Glutamatergic neuron (in vitro differentiated cells): ENCODE measurements at regions not wholly inside any gene's neighbourhood (a gene's known extent, or its start where the extent isn't known, plus 50 kb on each side); places are given as distances from the start of the nearest gene placed in this dataset.
"Not testable (repeated sequence)": the region's sequence is repeated elsewhere in the genome, so short reads cannot be mapped to it uniquely, and the experiment has no call there.

Source experiments
- DNase-seq: peaks from one replicate; pipeline ENCODE4 v3.0.0; 2022
- H3K27ac Mint-ChIP-seq: one replicate; pipeline ENCODE4 v1.8.0; 2020; ENCODE audit warnings: mild to moderate bottlenecking, mixed read lengths, inconsistent platforms; ENCODE audit not compliant: unreplicated experiment
- H3K27me3 Mint-ChIP-seq: one replicate; pipeline ENCODE4 v1.8.0; 2020; ENCODE audit warnings: mild to moderate bottlenecking, moderate library complexity, mixed read lengths, inconsistent platforms; ENCODE audit not compliant: unreplicated experiment
- H3K36me3 Mint-ChIP-seq: one replicate; pipeline ENCODE4 v1.8.0; 2020; ENCODE audit warnings: mild to moderate bottlenecking, mixed read lengths, inconsistent platforms; ENCODE audit not compliant: unreplicated experiment
- H3K4me1 Mint-ChIP-seq: one replicate; pipeline ENCODE4 v1.8.0; 2020; ENCODE audit warnings: mild to moderate bottlenecking, low read depth, mixed read lengths, inconsistent platforms; ENCODE audit not compliant: unreplicated experiment
- H3K4me3 Mint-ChIP-seq: one replicate; pipeline ENCODE4 v1.8.0; 2020; ENCODE audit warnings: mild to moderate bottlenecking, mixed read lengths, inconsistent platforms; ENCODE audit not compliant: unreplicated experiment
- H3K9me3 Mint-ChIP-seq: one replicate; pipeline ENCODE4 v1.8.0; 2020; ENCODE audit warnings: mild to moderate bottlenecking, moderate library complexity, mixed read lengths, inconsistent platforms; ENCODE audit not compliant: unreplicated experiment
- CTCF ChIP-seq: fragments of 200-600 bp; sonication (generic); IDR thresholded peaks from one replicate; pipeline ENCODE4 v1.5.0; 2021; ENCODE audit not compliant: partially characterized antibody, unreplicated experiment

GRCh38 chr14:105688664-105689221 is 162.4 kb downstream of the TMEM121 start:
- H3K4me3 Mint-ChIP-seq = not testable (repeated sequence)

GRCh38 chr14:105689722-105690121 is 163.3 kb downstream of the TMEM121 start:
- H3K27me3 Mint-ChIP-seq = peaks cover 32% of the 10 kb centered on the region
- H3K4me1 Mint-ChIP-seq = no peaks in the 10 kb centered on the region
- peaks cover 37% of the 10 kb centered on the region for H3K36me3 Mint-ChIP-seq
- H3K9me3 Mint-ChIP-seq = peaks cover 33% of the 10 kb centered on the region
- DNase-seq = no peak
- TF ChIP-seq CTCF = no peak
- H3K4me3 Mint-ChIP-seq = peak overlapping the region; percentile 8
- H3K27ac Mint-ChIP-seq = no peak overlapping the region

More at GRCh38 chr14:105688664-105689221, 162.4 kb downstream of the TMEM121 start:
- Mint-ChIP-seq H3K36me3 (peaks cover 30% of the 10 kb centered on the region), H3K27me3 (peaks cover 25% of the 10 kb centered on the region), H3K9me3 (peaks cover 25% of the 10 kb centered on the region)
- H3K27ac Mint-ChIP-seq, DNase-seq, H3K4me1 Mint-ChIP-seq: not testable (repeated sequence)

GRCh38 chr14:105690671-105691070 is 164.3 kb downstream of the TMEM121 start:
- Mint-ChIP-seq H3K27ac (no peak overlapping the region), H3K27me3 (peaks cover 33% of the 10 kb centered on the region), H3K4me3 (no peak overlapping the region), H3K36me3 (peaks cover 39% of the 10 kb centered on the region), H3K4me1 (no peaks in the 10 kb centered on the region), H3K9me3 (peaks cover 36% of the 10 kb centered on the region)
- TF ChIP-seq CTCF = no peak
- no peak for DNase-seq

DNA sequence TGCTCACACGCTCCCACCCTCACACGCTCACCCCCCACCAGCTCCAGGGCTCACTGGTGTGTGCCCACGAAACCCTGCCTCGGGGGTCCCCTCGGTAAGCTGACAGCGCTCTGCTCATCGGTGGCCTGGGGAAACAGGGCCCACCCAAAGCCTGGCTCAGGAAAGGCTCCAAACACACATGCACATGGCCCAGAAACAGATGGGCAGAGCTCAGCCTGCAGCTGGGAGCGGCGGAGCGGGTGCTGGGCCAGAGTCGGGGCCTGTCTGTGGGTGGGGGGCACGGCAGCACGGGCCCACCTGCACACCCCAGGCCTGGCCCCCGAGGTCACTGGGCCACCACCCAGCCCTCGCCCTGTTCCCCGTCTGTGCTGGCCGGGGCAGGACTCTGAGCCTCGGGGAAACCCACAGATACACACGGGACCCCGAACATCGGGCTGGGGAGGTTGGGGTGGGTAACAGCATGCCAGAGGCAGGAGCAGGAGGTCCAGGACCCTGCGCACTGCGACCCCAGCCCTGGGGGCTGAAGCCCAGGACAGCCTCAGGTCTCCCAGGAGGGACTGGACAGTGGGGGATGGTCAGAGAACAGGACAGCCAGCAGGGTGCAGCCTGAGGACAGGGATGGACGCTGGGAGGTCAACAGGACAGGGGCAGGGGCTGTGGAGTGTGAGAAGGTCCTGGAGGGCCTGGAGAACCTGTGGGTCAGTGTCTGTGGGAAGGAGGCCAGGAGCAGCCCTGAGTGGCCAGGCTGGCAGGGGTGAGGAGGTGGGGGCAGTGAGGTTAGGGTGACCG is 165.1 kb downstream of the TMEM121 start:
- Mint-ChIP-seq H3K36me3 (peaks cover 39% of the 10 kb centered on the region), H3K27me3 (peaks cover 33% of the 10 kb centered on the region), H3K9me3 (peaks cover 36% of the 10 kb centered on the region)
- not testable (repeated sequence) for H3K27ac Mint-ChIP-seq, H3K4me1 Mint-ChIP-seq, H3K4me3 Mint-ChIP-seq, DNase-seq

GRCh38 chr14:105692110-105692685 is 165.8 kb downstream of the TMEM121 start:
- H3K27me3 Mint-ChIP-seq = peaks cover 29% of the 10 kb centered on the region
- not testable (repeated sequence) for H3K4me1 Mint-ChIP-seq, H3K27ac Mint-ChIP-seq, DNase-seq, H3K4me3 Mint-ChIP-seq
- peaks cover 35% of the 10 kb centered on the region for H3K36me3 Mint-ChIP-seq
- peaks cover 34% of the 10 kb centered on the region for H3K9me3 Mint-ChIP-seq

DNA sequence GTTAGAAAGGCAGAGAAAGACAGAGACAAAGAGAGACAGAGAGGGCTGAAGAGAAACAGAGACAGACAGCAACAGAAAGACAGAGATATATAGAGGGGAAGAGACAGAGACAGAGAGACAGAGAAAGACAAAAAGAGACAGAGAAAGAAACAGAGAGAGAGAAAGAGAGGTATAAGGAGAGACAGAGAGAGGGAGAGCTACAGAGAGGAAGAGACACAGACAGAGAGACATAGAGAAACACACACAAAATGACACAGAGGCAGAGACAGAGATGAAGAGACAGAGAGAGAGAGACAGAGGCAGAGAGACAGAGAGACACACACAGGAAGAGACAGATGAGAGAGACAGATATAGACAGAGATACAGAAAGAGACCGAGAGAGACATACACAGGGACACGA is 168.6 kb downstream of the TMEM121 start:
- H3K4me3 Mint-ChIP-seq = no peak overlapping the region
- H3K27ac Mint-ChIP-seq = peak overlapping the region; percentile 21
- peaks cover 29% of the 10 kb centered on the region for H3K36me3 Mint-ChIP-seq
- H3K4me1 Mint-ChIP-seq = no peaks in the 10 kb centered on the region
- peaks cover 28% of the 10 kb centered on the region for H3K9me3 Mint-ChIP-seq
- DNase-seq = no peak
- TF ChIP-seq CTCF = no peak
- peaks cover 24% of the 10 kb centered on the region for H3K27me3 Mint-ChIP-seq

- H3K36me3 Mint-ChIP-seq = peaks cover 33% of the 10 kb centered on the region
- peaks cover 31% of the 10 kb centered on the region for H3K9me3 Mint-ChIP-seq
- not testable (repeated sequence) for H3K4me1 Mint-ChIP-seq, DNase-seq, H3K4me3 Mint-ChIP-seq, H3K27ac Mint-ChIP-seq
- H3K27me3 Mint-ChIP-seq = peaks cover 27% of the 10 kb centered on the region
These were observed 170.0 kb downstream of the TMEM121 start for GRCh38 chr14:105696388-105696787.

GRCh38 chr14:105697414-105697813 is 171.0 kb downstream of the TMEM121 start:
- H3K4me1 Mint-ChIP-seq, DNase-seq, H3K4me3 Mint-ChIP-seq, H3K27ac Mint-ChIP-seq: not testable (repeated sequence)
- peaks cover 38% of the 10 kb centered on the region for H3K9me3 Mint-ChIP-seq
- peaks cover 30% of the 10 kb centered on the region for H3K27me3 Mint-ChIP-seq
- peaks cover 37% of the 10 kb centered on the region for H3K36me3 Mint-ChIP-seq

DNA sequence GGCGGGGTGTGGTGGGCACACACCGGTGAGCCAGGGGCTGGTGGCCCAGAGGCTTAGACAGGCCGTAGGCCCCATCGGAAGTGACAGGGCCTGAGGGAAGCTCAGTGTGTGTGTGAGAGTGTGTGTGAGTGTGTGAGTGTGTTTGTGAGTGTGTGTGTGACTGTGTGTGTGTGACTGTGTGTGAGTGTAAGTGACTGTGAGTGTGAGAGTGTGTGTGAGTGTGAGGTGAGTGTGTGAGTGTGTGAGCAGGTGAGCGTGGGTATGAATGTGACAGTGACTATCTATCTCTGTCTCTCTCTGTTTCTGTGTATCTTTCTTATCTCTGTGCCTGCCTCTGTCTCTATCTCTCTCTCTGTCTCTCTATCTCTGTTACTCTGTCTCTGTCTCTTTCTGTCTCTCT is 171.6 kb downstream of the TMEM121 start:
- H3K36me3 Mint-ChIP-seq = peaks cover 37% of the 10 kb centered on the region
- peaks cover 30% of the 10 kb centered on the region for H3K27me3 Mint-ChIP-seq
- peaks cover 38% of the 10 kb centered on the region for H3K9me3 Mint-ChIP-seq
- DNase-seq, H3K4me3 Mint-ChIP-seq, H3K27ac Mint-ChIP-seq, H3K4me1 Mint-ChIP-seq: not testable (repeated sequence)
